Heart right ventricle (tissue), 16 donors: ENCODE measurements at regions not wholly inside any gene's neighbourhood (a gene's known extent, or its start where the extent isn't known, plus 50 kb on each side); places are given as distances from the start of the nearest gene placed in this dataset.

Source experiments
- ATAC-seq, 8 donors: fragments of 200-7000 bp; cut with Tn5 transposase; one replicate each; pipeline ENCODE4 v1.9.1; 2020; ENCODE audit warnings: mild to moderate bottlenecking in 8 of 8, moderate library complexity in 8 of 8, moderate number of reproducible peaks in 1 of 8
- DNase-seq, 2 donors: peaks; one replicate each; pipeline ENCODE4 v3.0.0-alpha.2; 2020
- H3K27ac ChIP-seq, 10 donors: fragments of 200-600 bp; sonication (generic) in 2 of 10; one replicate each; pipeline versions ENCODE4 v1.5.0 to v1.8.0; 2020 to 2022; ENCODE audit warnings: mild to moderate bottlenecking in 3 of 10
- H3K27me3 ChIP-seq, 7 donors: fragments of 200-600 bp; one replicate each; pipeline ENCODE4 v1.8.0; 2021 to 2022; ENCODE audit warnings: mild to moderate bottlenecking in 2 of 7
- H3K36me3 ChIP-seq, 9 donors: fragments of 200-600 bp; sonication (generic) in 1 of 9; one replicate each; pipeline versions ENCODE4 v1.5.0 to v1.8.0; 2020 to 2022; ENCODE audit warnings: mild to moderate bottlenecking in 2 of 9
- H3K4me1 ChIP-seq, 9 donors: fragments of 200-600 bp; sonication (generic) in 1 of 9; one replicate each; pipeline versions ENCODE4 v1.5.0 to v1.8.0; 2020 to 2022; ENCODE audit warnings: mild to moderate bottlenecking in 4 of 9
- H3K4me3 ChIP-seq, 10 donors: fragments of 200-600 bp; sonication (generic) in 2 of 10; one replicate each; pipeline versions ENCODE4 v1.5.0 to v1.8.0; 2020 to 2022; ENCODE audit warnings: mild to moderate bottlenecking in 7 of 10, moderate library complexity in 2 of 10
- H3K9me3 ChIP-seq, 11 donors: fragments of 200-600 bp in 10 of 11; sonication (generic) in 2 of 11; one replicate each; pipeline versions ENCODE4 v1.5.0 to v1.8.0; 2013 to 2022; ENCODE audit warnings: mild to moderate bottlenecking in 2 of 11, control low read depth in 1 of 11, moderate library complexity in 1 of 11
- CTCF ChIP-seq, 9 donors: fragments of 200-600 bp; sonication (generic) in 2 of 9; IDR thresholded peaks; one replicate each; pipeline versions ENCODE4 v1.5.0 to v1.8.0; 2021 to 2022; ENCODE audit warnings: antibody characterized with exemption in 9 of 9, mild to moderate bottlenecking in 5 of 9, moderate library complexity in 1 of 9
- WGBS, 2 donors: extraction: QIAGEN DNeasy Blood & Tissue Kit; methylation state at CpG; one replicate each; pipeline ENCODE4 v1.1.7; 2013; ENCODE audit warnings: inconsistent platforms in 1 of 2; 5-methylcytosine and 5-hydroxymethylcytosine counted together
- intact Hi-C, 10 donors: fragments of 100-400 bp; cut with DNase I; formaldehyde crosslinking; loops; one replicate each; pipeline versions ENCODE4 v1.11.1 to v1.14.2; 2022
- donor health status: Arrhythmogenic right ventricular cardiomyopathy.
- donor health status: ischemic (EF 13 %, LVEDD 7.1; RV severe dilation, severe dysfunction).
- donor health status: healthy with polysubstance abuse.
- donor health status: DM: no; HTN: yes; CAD: no.
- donor health status: DM: no; HTN: no; CAD: no.
- donor health status: ischemic (EF 25% LVEDD 6.9; RV normal size, moderate dysfunction).
- donor health status: ischemic (EF 25% LVEDD 5.7; RV mildly dilated, moderate dysfunction).
- donor health status: healthy.
- donor health status: DM: yes; HTN: yes; CAD: no.
- donor health status: Ischemic cardiomyopathy.
- donor health status: ischemic (EF 35%, LVEDD 5.7; RV mildly dilated, moderate dysfunction).
- donor health status: nonischemic (EF 11% LVEDD 7.7; RV severe dilation, severe dysfunction).
- donor health status: DM: yes; HTN: yes; CAD: no.
- donor health status: PGD.
- donor health status: ischemic (EF 29% LVEDD 5.4; RV normal size, mild dysfunction).
- donor health status: nonischemic (EF 23%, LVEDD 6.1; RV moderate dilation, normal function).

- DNase-seq: no peak
- no peaks in the 10 kb centered on the region for H3K27me3 ChIP-seq
- no peaks in the 10 kb centered on the region for H3K36me3 ChIP-seq
- intact Hi-C loops: no loop called here
- H3K27ac ChIP-seq: no peak overlapping the region
- no peak for ATAC-seq
- no peak for TF ChIP-seq CTCF (IDR thresholded peaks at IDR 0.05)
- H3K4me1 ChIP-seq: no peaks in the 10 kb centered on the region
- peaks cover 0 to 5% (median 0%) of the 10 kb centered on the region in 11 donors for H3K9me3 ChIP-seq
- 92 to 97% methylated on average over 1 of the region's 1 CpG for WGBS, 2 donors
- no peak overlapping the region for H3K4me3 ChIP-seq
These were observed 261.2 kb upstream of the ANKRD50 start for GRCh38 chr4:124973716-124974115.

GRCh38 chr4:124970011-124970410 is 257.5 kb upstream of the ANKRD50 start:
- H3K27ac ChIP-seq: no peak overlapping the region
- H3K27me3 ChIP-seq: no peaks in the 10 kb centered on the region
- H3K4me1 ChIP-seq: no peaks in the 10 kb centered on the region
- TF ChIP-seq CTCF (IDR thresholded peaks at IDR 0.05): no peak
- no peaks in the 10 kb centered on the region for H3K36me3 ChIP-seq
- intact Hi-C loops: no loop called here
- WGBS, 2 donors: 97% methylated on average over 2 of the region's 2 CpGs
- DNase-seq (no peak), ATAC-seq (no peak)
- no peak overlapping the region for H3K4me3 ChIP-seq
- peaks cover 0 to 5% (median 0%) of the 10 kb centered on the region in 11 donors for H3K9me3 ChIP-seq

- Histone ChIP-seq H3K36me3 (no peaks in the 10 kb centered on the region), H3K4me1 (no peaks in the 10 kb centered on the region), H3K27me3 (no peaks in the 10 kb centered on the region), H3K4me3 (no peak overlapping the region), H3K9me3 (peaks cover 0 to 16% (median 9%) of the 10 kb centered on the region in 11 donors), H3K27ac (no peak overlapping the region)
- DNase-seq (no peak), ATAC-seq (no peak)
- WGBS, 2 donors: 88 to 95% methylated on average over 1 of the region's 1 CpG
- intact Hi-C loops: no loop called here
- TF ChIP-seq CTCF (IDR thresholded peaks at IDR 0.05): no peak
These were observed 253.0 kb upstream of the ANKRD50 start for GRCh38 chr4:124965497-124965891.

- Histone ChIP-seq H3K4me1 (no peaks in the 10 kb centered on the region), H3K4me3 (no peak overlapping the region), H3K27ac (no peak overlapping the region), H3K27me3 (no peaks in the 10 kb centered on the region), H3K36me3 (no peaks in the 10 kb centered on the region), H3K9me3 (peaks cover 0 to 19% (median 9%) of the 10 kb centered on the region in 11 donors)
- 88 to 91% methylated on average over 5 of the region's 5 CpGs for WGBS, 2 donors
- intact Hi-C loops: no loop called here
- TF ChIP-seq CTCF (IDR thresholded peaks at IDR 0.05): no peak
- DNase-seq (no peak), ATAC-seq (no peak)
These were observed 252.4 kb upstream of the ANKRD50 start for GRCh38 chr4:124964852-124965496.
